K562 (cell line): ENCODE measurements at regions not wholly inside any gene's neighbourhood (a gene's known extent, or its start where the extent isn't known, plus 50 kb on each side); places are given as distances from the start of the nearest gene placed in this dataset.

ENCODE experiments used
- ATAC-seq: fragments of 200-7000 bp; cut with Tn5 transposase; 3 replicates; pipeline ENCODE4 v1.9.1; 2020; ENCODE audit warnings: moderate library complexity
- BruUV-seq: library from RNA; stranded (reverse); fragments of 400-500 nt; replicated peaks from 2 replicates; lab custom pipeline; 2021; lab: Mats Ljungman, UMichigan
- CTCF ChIA-PET: fragments of 300-600 bp; formaldehyde crosslinking; extraction: SDS; loops from one replicate; lab custom pipeline; 2021; ENCODE audit warnings: low intra/inter-chr PET ratio; lab: Yijun Ruan, JAX
- POLR2A ChIA-PET: fragments of 300-600, 350-650 bp; sonication (Branson Sonifier 250); formaldehyde crosslinking; extraction: SDS; loops from one replicate; lab custom pipeline; 2021; ENCODE audit warnings: antibody characterized with exemption, inconsistent platforms; lab: Yijun Ruan, JAX
- DNase-seq, 4 experiments: peaks; one replicate each; pipeline versions ENCODE4 v3.0.0 to v3.0.0-alpha.2; 2011 to 2018; ENCODE audit warnings: low spot score in 3 of 4, mixed read lengths in 3 of 4; ENCODE audit errors: extremely low read depth in 1 of 4
- FAIRE-seq: peaks from 2 replicates; lab custom pipeline; 2011; peaks lifted over from hg19 to GRCh38; lab: Jason Lieb, UNC
- H2AFZ ChIP-seq: 2 replicates; pipeline ENCODE4 v1.6.0; 2011; ENCODE audit warnings: low read depth, low read length, control low read depth, inconsistent platforms
- H3K27ac ChIP-seq: fragments of 200-600 bp; 3 replicates; pipeline ENCODE4 v1.8.0; 2011; ENCODE audit warnings: low read depth, mild to moderate bottlenecking, control low read depth, inconsistent platforms, low read length, moderate library complexity, mixed read lengths; ENCODE audit errors: extremely low read depth
- H3K27me3 ChIP-seq, 2 experiments: fragments of 300-600 bp in 1 of 2; 2 replicates in 1 of 2; 3 replicates in 1 of 2; pipeline versions ENCODE4 v1.6.0 to v1.8.0; 2011; ENCODE audit warnings: inconsistent platforms in 2 of 2, low read length in 2 of 2, mild to moderate bottlenecking in 1 of 2, mixed read lengths in 1 of 2, moderate library complexity in 1 of 2; ENCODE audit not compliant: control insufficient read depth in 2 of 2, insufficient read depth in 2 of 2
- H3K36me3 ChIP-seq: fragments of 300-600 bp; 3 replicates; pipeline ENCODE4 v1.8.0; 2011; ENCODE audit warnings: mild to moderate bottlenecking, low read length, inconsistent platforms; ENCODE audit not compliant: control insufficient read depth, insufficient read depth
- H3K4me1 ChIP-seq, 2 experiments: fragments of 200-600 bp in 1 of 2; replicated peaks in 1 of 2; 2 replicates in 1 of 2; 3 replicates in 1 of 2; pipeline versions ENCODE4 v1.5.1 to v1.8.0; 2011; ENCODE audit warnings: inconsistent platforms in 2 of 2, low read length in 2 of 2, mild to moderate bottlenecking in 1 of 2, mixed read lengths in 1 of 2, moderate library complexity in 1 of 2; ENCODE audit not compliant: control insufficient read depth in 2 of 2, insufficient read depth in 2 of 2
- H3K4me2 ChIP-seq: 2 replicates; pipeline ENCODE4 v1.6.1; 2011; ENCODE audit warnings: low read length, control low read depth, inconsistent platforms, mixed read lengths; ENCODE audit not compliant: insufficient read depth
- H3K4me3 ChIP-seq: fragments of 200-600 bp; sonication (generic), shearing (Covaris generic); 2 replicates; pipeline ENCODE4 v1.5.1; 2016; ENCODE audit warnings: control low read depth, inconsistent platforms
- H3K79me2 ChIP-seq: fragments of 200-600 bp; 3 replicates; pipeline ENCODE4 v1.8.0; 2011; ENCODE audit warnings: low read length, inconsistent platforms; ENCODE audit not compliant: control insufficient read depth, insufficient read depth
- H3K9ac ChIP-seq, 2 experiments: 2 replicates each; pipeline versions ENCODE4 v1.6.0 to v1.6.1; 2011; ENCODE audit warnings: low read depth in 2 of 2, low read length in 2 of 2, control low read depth in 1 of 2, inconsistent platforms in 1 of 2, mild to moderate bottlenecking in 1 of 2, mixed read lengths in 1 of 2; ENCODE audit not compliant: insufficient read depth in 1 of 2
- H3K9me1 ChIP-seq: one replicate; pipeline ENCODE4 v1.6.0; 2011; ENCODE audit warnings: inconsistent platforms, mild to moderate bottlenecking, low read length, moderate library complexity; ENCODE audit not compliant: control insufficient read depth, insufficient read depth
- H3K9me3 ChIP-seq: replicated peaks from 2 replicates; pipeline ENCODE4 v1.5.1; 2011; ENCODE audit warnings: low read depth, low read length, inconsistent platforms; ENCODE audit not compliant: control insufficient read depth, insufficient read depth
- H4K20me1 ChIP-seq: replicated peaks from 2 replicates; pipeline ENCODE4 v1.6.1; 2011; ENCODE audit warnings: low read length, inconsistent platforms, mixed read lengths; ENCODE audit not compliant: control insufficient read depth, insufficient read depth
- CBX2 ChIP-seq: fragments of 200-600 bp; sonication (generic); IDR thresholded peaks from one replicate; pipeline ENCODE4 v1.6.1; 2012; ENCODE audit warnings: mild to moderate bottlenecking, low read length, inconsistent platforms; ENCODE audit not compliant: insufficient read depth, poor library complexity, severe bottlenecking
- SNAPC5 ChIP-seq: fragments of 250-450 bp; sonication (Bioruptor Pico); IDR thresholded peaks from 2 replicates; pipeline ENCODE4 v1.8.0; 2021; ENCODE audit warnings: moderate library complexity, mild to moderate bottlenecking, inconsistent platforms
- XRCC3 ChIP-seq: fragments of 450-650 bp; IDR thresholded peaks from 2 replicates; pipeline ENCODE4 v1.6.1; 2017; ENCODE audit warnings: mild to moderate bottlenecking, moderate library complexity
- ZBTB40 ChIP-seq, 2 experiments: fragments of 450-650 bp in 1 of 2; sonication (generic) in 1 of 2; formaldehyde crosslinking in 1 of 2; IDR thresholded peaks; 2 replicates each; pipeline versions ENCODE4 v1.7.1 to v1.9.0; 2016 to 2022; ENCODE audit warnings: inconsistent platforms in 1 of 2, mild to moderate bottlenecking in 1 of 2, missing genetic modification reagents in 1 of 2
- WGBS: fragments of 100-300 bp; shearing (Covaris generic); methylation state at CpG from one replicate; pipeline ENCODE4 v1.1.6; 2016; ENCODE audit warnings: low coverage, mixed read lengths; ENCODE audit not compliant: insufficient coverage; ENCODE audit errors: missing lambda C conversion rate; 5-methylcytosine and 5-hydroxymethylcytosine counted together
- in situ Hi-C: fragments of 300-500 bp; cut with MboI; formaldehyde crosslinking; loops from 4 replicates; pipeline ENCODE4 v1.15.0; 2018; ENCODE audit warnings: inconsistent platforms, mixed read lengths
- intact Hi-C: fragments of 100-400 bp; cut with micrococcal nuclease; formaldehyde crosslinking; loops from 2 replicates; pipeline ENCODE4 v1.14.2; 2022

DNA sequence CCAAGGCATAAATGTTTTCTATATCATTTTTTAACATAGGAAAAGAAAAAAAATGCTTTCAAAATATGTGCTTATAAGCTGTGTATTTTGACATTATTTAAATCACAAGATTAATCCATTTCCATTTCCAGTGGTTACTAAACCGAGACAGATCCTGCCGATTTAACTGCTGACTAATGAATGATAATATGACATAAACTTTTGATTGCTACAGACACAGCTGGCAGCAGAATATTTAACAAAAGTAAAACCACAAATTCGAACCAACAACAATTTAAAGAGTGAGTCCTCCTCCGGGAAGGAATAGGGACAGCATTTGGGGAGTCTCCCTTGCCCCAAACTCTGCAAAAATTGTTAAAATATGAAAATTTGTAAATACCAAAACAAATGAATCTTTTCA lies 401.3 kb upstream of the DAB2 start:
- POLR2A ChIA-PET, result interaction anchor here (1.3 kb wide), 1 partner anchor 30 kb away, joined by 3 read pairs; no protein-coding TSS in a partner anchor

More for the DNA sequence above, 401.3 kb upstream of the DAB2 start:
- FAIRE-seq, result no peak
- in situ Hi-C loops (no loop called here), intact Hi-C loops (no loop called here)
- Histone ChIP-seq H2AFZ (no peak overlapping the region), H3K9ac (no peak overlapping the region), H3K4me2 (no peak overlapping the region), H3K4me1 (no peaks in the 10 kb centered on the region), H3K79me2 (no peaks in the 10 kb centered on the region), H3K27me3 (no peaks in the 10 kb centered on the region), H4K20me1 (no peaks in the 10 kb centered on the region), H3K9me1 (no peaks in the 10 kb centered on the region), H3K9me3 (no peaks in the 10 kb centered on the region), H3K36me3 (no peaks in the 10 kb centered on the region), H3K27ac (no peak overlapping the region), H3K4me3 (no peak overlapping the region)
- 1% methylated on average over 4 of the region's 4 CpGs for WGBS
- no peak for DNase-seq
- BruUV-seq, result no TSS peak
- CTCF ChIA-PET, result no interaction called here
- no peak for TF ChIP-seq CBX2
- no peak for TF ChIP-seq XRCC3
- no peak for TF ChIP-seq ZBTB40 (IDR thresholded peaks at IDR 0.05)
- TF ChIP-seq ZBTB40 (CRISPR knock-in tag; IDR thresholded peaks at IDR 0.05), result no peak
- TF ChIP-seq SNAPC5, result no peak
- ATAC-seq, result no peak
